HEK293 (cell line): ENCODE measurements at regions not wholly inside any gene's neighbourhood (a gene's known extent, or its start where the extent isn't known, plus 50 kb on each side); places are given as distances from the start of the nearest gene placed in this dataset.

Experiments
- CTCF ChIA-PET: fragments of 350-600 bp; formaldehyde crosslinking; extraction: SDS; loops from one replicate; lab custom pipeline; 2021; ENCODE audit warnings: antibody characterized with exemption; lab: Yijun Ruan, JAX
- POLR2A ChIA-PET: fragments of 300-600 bp; formaldehyde crosslinking; extraction: SDS; loops from one replicate; lab custom pipeline; 2020; ENCODE audit warnings: antibody characterized with exemption, inconsistent platforms; lab: Yijun Ruan, JAX
- H3K27ac ChIP-seq: fragments of 200-500 bp; sonication (Bioruptor generic); 2 replicates; pipeline ENCODE4 v1.5.1; 2014; ENCODE audit warnings: low read depth, low read length, control low read depth, inconsistent platforms; ENCODE audit errors: extremely low read depth
- H3K36me3 ChIP-seq, 2 experiments: fragments of 200-500 bp in 1 of 2; sonication (Bioruptor generic) in 1 of 2; 1 replicate in 1 of 2; 2 replicates in 1 of 2; pipeline ENCODE4 v1.5.1; 2014 to 2017; ENCODE audit warnings: inconsistent platforms in 2 of 2, low read length in 2 of 2; ENCODE audit not compliant: control insufficient read depth in 2 of 2, insufficient read depth in 1 of 2
- H3K4me1 ChIP-seq: fragments of 200-500 bp; sonication (Bioruptor generic); 2 replicates; pipeline ENCODE4 v1.5.1; 2014; ENCODE audit warnings: mild to moderate bottlenecking, low read length, inconsistent platforms; ENCODE audit not compliant: control insufficient read depth, insufficient read depth
- H3K4me3 ChIP-seq: 2 replicates; pipeline ENCODE4 v1.5.1; 2011; ENCODE audit warnings: low read depth, mild to moderate bottlenecking, control low read depth, low read length, moderate library complexity
- H3K9me3 ChIP-seq: fragments of 200-500 bp; sonication (Bioruptor generic); 2 replicates; pipeline ENCODE4 v1.5.1; 2014; ENCODE audit warnings: low read depth, low read length, inconsistent platforms; ENCODE audit not compliant: control insufficient read depth, insufficient read depth
- KLF7 ChIP-seq: fragments of 450-650 bp; formaldehyde crosslinking; IDR thresholded peaks from 2 replicates; pipeline ENCODE4 v1.5.1; 2016; ENCODE audit warnings: missing biosample characterization, missing genetic modification characterization, borderline replicate concordance
- SALL2 ChIP-seq: fragments of 450-650 bp; formaldehyde crosslinking; IDR thresholded peaks from 2 replicates; pipeline ENCODE4 v1.5.0; 2017; ENCODE audit warnings: missing biosample characterization, mild to moderate bottlenecking, missing genetic modification characterization, borderline replicate concordance
- SCRT1 ChIP-seq: fragments of 450-650 bp; formaldehyde crosslinking; IDR thresholded peaks from 2 replicates; pipeline ENCODE4 v1.5.1; 2016; ENCODE audit warnings: missing biosample characterization, missing genetic modification characterization, borderline replicate concordance
- ZBTB48 ChIP-seq: fragments of 450-650 bp; formaldehyde crosslinking; IDR thresholded peaks from 2 replicates; pipeline ENCODE4 v1.5.1; 2016; ENCODE audit warnings: missing biosample characterization, missing genetic modification characterization
- ZEB2 ChIP-seq: fragments of 450-650 bp; formaldehyde crosslinking; IDR thresholded peaks from 2 replicates; pipeline ENCODE4 v1.5.1; 2016; ENCODE audit warnings: missing biosample characterization, missing genetic modification characterization
- ZFHX2 ChIP-seq: fragments of 450-650 bp; formaldehyde crosslinking; conservative IDR thresholded peaks from 2 replicates; pipeline ENCODE4 v1.5.1; 2016; ENCODE audit warnings: missing biosample characterization, missing genetic modification characterization
- ZNF112 ChIP-seq: fragments of 450-650 bp; formaldehyde crosslinking; IDR thresholded peaks from 2 replicates; pipeline ENCODE4 v1.5.0; 2017; ENCODE audit warnings: missing biosample characterization, missing genetic modification characterization
- ZNF146 ChIP-seq: fragments of 450-650 bp; formaldehyde crosslinking; IDR thresholded peaks from 2 replicates; pipeline ENCODE4 v1.5.1; 2016; ENCODE audit warnings: missing biosample characterization, missing genetic modification characterization
- ZNF18 ChIP-seq: fragments of 450-650 bp; formaldehyde crosslinking; IDR thresholded peaks from 2 replicates; pipeline ENCODE4 v1.5.1; 2016; ENCODE audit warnings: missing biosample characterization, missing genetic modification characterization
- ZNF48 ChIP-seq: fragments of 450-650 bp; formaldehyde crosslinking; IDR thresholded peaks from 2 replicates; pipeline ENCODE4 v1.5.1; 2016; ENCODE audit warnings: missing biosample characterization, missing genetic modification characterization
- ZNF544 ChIP-seq: fragments of 450-650 bp; formaldehyde crosslinking; IDR thresholded peaks from 2 replicates; pipeline ENCODE4 v1.5.0; 2017; ENCODE audit warnings: missing biosample characterization, missing genetic modification characterization
- ZNF555 ChIP-seq: fragments of 450-650 bp; formaldehyde crosslinking; conservative IDR thresholded peaks from 2 replicates; pipeline ENCODE4 v1.5.1; 2017; ENCODE audit warnings: missing biosample characterization, mild to moderate bottlenecking, missing genetic modification characterization, inconsistent platforms
- ZNF621 ChIP-seq: fragments of 450-650 bp; formaldehyde crosslinking; IDR thresholded peaks from 2 replicates; pipeline ENCODE4 v1.5.1; 2017; ENCODE audit warnings: missing biosample characterization, missing genetic modification characterization
- ZNF664 ChIP-seq: fragments of 450-650 bp; formaldehyde crosslinking; IDR thresholded peaks from 2 replicates; pipeline ENCODE4 v1.5.1; 2016; ENCODE audit warnings: missing biosample characterization, missing genetic modification characterization
- ZNF747 ChIP-seq: fragments of 450-650 bp; formaldehyde crosslinking; IDR thresholded peaks from 2 replicates; pipeline ENCODE4 v1.5.1; 2016; ENCODE audit warnings: missing biosample characterization, missing genetic modification characterization
- ZSCAN23 ChIP-seq: fragments of 450-650 bp; formaldehyde crosslinking; IDR thresholded peaks from 2 replicates; pipeline ENCODE4 v1.5.1; 2016; ENCODE audit warnings: missing biosample characterization, missing genetic modification characterization
- TF ChIP-seq, protein P1 (sequence below): fragments of 450-650 bp; formaldehyde crosslinking; IDR thresholded peaks from 2 replicates; pipeline ENCODE4 v1.5.1; 2017; ENCODE audit warnings: missing biosample characterization, missing genetic modification characterization
- TF ChIP-seq, protein P2 (sequence below): fragments of 450-650 bp; formaldehyde crosslinking; IDR thresholded peaks from 2 replicates; pipeline ENCODE4 v1.5.0; 2017; ENCODE audit warnings: missing biosample characterization, missing genetic modification characterization, borderline replicate concordance

- no peaks in the 10 kb centered on the region for H3K9me3 ChIP-seq
- no peak overlapping the region for H3K4me3 ChIP-seq
- no peaks in the 10 kb centered on the region for H3K4me1 ChIP-seq
- CTCF ChIA-PET, result no interaction called here
- H3K36me3 ChIP-seq, result no peaks in the 10 kb centered on the region
- no peak overlapping the region for H3K27ac ChIP-seq
- POLR2A ChIA-PET, result no interaction called here
- TF ChIP-seq ZNF747 (tag by site-specific recombination) (no peak), SCRT1 (no peak), KLF7 (no peak), ZBTB48 (tag by site-specific recombination) (no peak)
These were observed 607.5 kb upstream of the AGTR1 start for GRCh38 chr3:148090156-148090555.

- Histone ChIP-seq H3K4me1 (no peaks in the 10 kb centered on the region), H3K4me3 (no peak overlapping the region), H3K36me3 (no peaks in the 10 kb centered on the region), H3K27ac (no peak overlapping the region), H3K9me3 (no peaks in the 10 kb centered on the region)
- POLR2A ChIA-PET, result no interaction called here
- TF ChIP-seq, protein P1, sequence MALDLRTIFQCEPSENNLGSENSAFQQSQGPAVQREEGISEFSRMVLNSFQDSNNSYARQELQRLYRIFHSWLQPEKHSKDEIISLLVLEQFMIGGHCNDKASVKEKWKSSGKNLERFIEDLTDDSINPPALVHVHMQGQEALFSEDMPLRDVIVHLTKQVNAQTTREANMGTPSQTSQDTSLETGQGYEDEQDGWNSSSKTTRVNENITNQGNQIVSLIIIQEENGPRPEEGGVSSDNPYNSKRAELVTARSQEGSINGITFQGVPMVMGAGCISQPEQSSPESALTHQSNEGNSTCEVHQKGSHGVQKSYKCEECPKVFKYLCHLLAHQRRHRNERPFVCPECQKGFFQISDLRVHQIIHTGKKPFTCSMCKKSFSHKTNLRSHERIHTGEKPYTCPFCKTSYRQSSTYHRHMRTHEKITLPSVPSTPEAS (tag by site-specific recombination), result no peak
- TF ChIP-seq, protein P2, sequence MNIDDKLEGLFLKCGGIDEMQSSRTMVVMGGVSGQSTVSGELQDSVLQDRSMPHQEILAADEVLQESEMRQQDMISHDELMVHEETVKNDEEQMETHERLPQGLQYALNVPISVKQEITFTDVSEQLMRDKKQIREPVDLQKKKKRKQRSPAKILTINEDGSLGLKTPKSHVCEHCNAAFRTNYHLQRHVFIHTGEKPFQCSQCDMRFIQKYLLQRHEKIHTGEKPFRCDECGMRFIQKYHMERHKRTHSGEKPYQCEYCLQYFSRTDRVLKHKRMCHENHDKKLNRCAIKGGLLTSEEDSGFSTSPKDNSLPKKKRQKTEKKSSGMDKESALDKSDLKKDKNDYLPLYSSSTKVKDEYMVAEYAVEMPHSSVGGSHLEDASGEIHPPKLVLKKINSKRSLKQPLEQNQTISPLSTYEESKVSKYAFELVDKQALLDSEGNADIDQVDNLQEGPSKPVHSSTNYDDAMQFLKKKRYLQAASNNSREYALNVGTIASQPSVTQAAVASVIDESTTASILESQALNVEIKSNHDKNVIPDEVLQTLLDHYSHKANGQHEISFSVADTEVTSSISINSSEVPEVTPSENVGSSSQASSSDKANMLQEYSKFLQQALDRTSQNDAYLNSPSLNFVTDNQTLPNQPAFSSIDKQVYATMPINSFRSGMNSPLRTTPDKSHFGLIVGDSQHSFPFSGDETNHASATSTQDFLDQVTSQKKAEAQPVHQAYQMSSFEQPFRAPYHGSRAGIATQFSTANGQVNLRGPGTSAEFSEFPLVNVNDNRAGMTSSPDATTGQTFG (tag by site-specific recombination), result no peak
- TF ChIP-seq ZEB2 (tag by site-specific recombination), result no peak
- TF ChIP-seq ZNF48 (tag by site-specific recombination), result no peak
- no peak for TF ChIP-seq ZNF544 (tag by site-specific recombination)
- no peak for TF ChIP-seq ZSCAN23 (tag by site-specific recombination)
- TF ChIP-seq ZNF664 (tag by site-specific recombination), result no peak
- no peak for TF ChIP-seq ZNF621 (tag by site-specific recombination)
- no peak for TF ChIP-seq ZFHX2
- TF ChIP-seq ZNF146 (tag by site-specific recombination), result no peak
- TF ChIP-seq ZNF112 (tag by site-specific recombination), result no peak
- no peak for TF ChIP-seq ZNF18
- CTCF ChIA-PET, result no interaction called here
These were observed 604.9 kb upstream of the AGTR1 start for GRCh38 chr3:148092624-148093347.

GRCh38 chr3:148093753-148094152 is 604.0 kb upstream of the AGTR1 start:
- no peak overlapping the region for H3K4me3 ChIP-seq
- no peaks in the 10 kb centered on the region for H3K36me3 ChIP-seq
- CTCF ChIA-PET, result no interaction called here
- no peaks in the 10 kb centered on the region for H3K9me3 ChIP-seq
- H3K4me1 ChIP-seq, result no peaks in the 10 kb centered on the region
- POLR2A ChIA-PET, result no interaction called here
- no peak overlapping the region for H3K27ac ChIP-seq
- TF ChIP-seq SALL2 (tag by site-specific recombination), result no peak
- no peak for TF ChIP-seq ZNF555 (tag by site-specific recombination)
